GM12801 (cell line): ENCODE measurements at regions not wholly inside any gene's neighbourhood (a gene's known extent, or its start where the extent isn't known, plus 50 kb on each side); places are given as distances from the start of the nearest gene placed in this dataset.

ENCODE experiments used
- CTCF ChIP-seq: IDR thresholded peaks from one replicate; pipeline ENCODE4 v1.5.1; 2011; ENCODE audit warnings: control low read depth; ENCODE audit not compliant: insufficient read length; ENCODE audit errors: extremely low read depth

GRCh38 chr11:131190446-131190845 lies 180.0 kb upstream of the NTM start:
- no peak for TF ChIP-seq CTCF

- no peak for TF ChIP-seq CTCF
Observed at GRCh38 chr11:131191606-131192005, 178.8 kb upstream of the NTM start.

- TF ChIP-seq CTCF, result no peak
Observed at GRCh38 chr11:131192628-131193027, 177.8 kb upstream of the NTM start.

- TF ChIP-seq CTCF, result no peak
Observed at GRCh38 chr11:131193031-131193501, 177.3 kb upstream of the NTM start.

GRCh38 chr11:131194726-131195125 lies 175.7 kb upstream of the NTM start:
- TF ChIP-seq CTCF, result no peak

GRCh38 chr11:131195661-131196517 lies 174.5 kb upstream of the NTM start:
- TF ChIP-seq CTCF, result no peak

- no peak for TF ChIP-seq CTCF
Observed at GRCh38 chr11:131198161-131199014, 172.0 kb upstream of the NTM start.
